HFFc6 (cell line): ENCODE measurements at regions not wholly inside any gene's neighbourhood (a gene's known extent, or its start where the extent isn't known, plus 50 kb on each side); places are given as distances from the start of the nearest gene placed in this dataset.

Experiments
- DNase-seq: peaks from one replicate; pipeline ENCODE4 v3.0.0-alpha.2; 2018
- H3K27ac Mint-ChIP-seq: 2 replicates; pipeline ENCODE4 v1.8.0; 2020; ENCODE audit warnings: mild to moderate bottlenecking, mixed read lengths
- H3K27me3 Mint-ChIP-seq: 2 replicates; pipeline ENCODE4 v1.8.0; 2021; ENCODE audit warnings: mild to moderate bottlenecking, moderate library complexity, mixed read lengths; ENCODE audit not compliant: insufficient read depth
- H3K36me3 Mint-ChIP-seq: 2 replicates; pipeline ENCODE4 v1.8.0; 2021; ENCODE audit warnings: low read depth, mixed read lengths
- H3K4me1 Mint-ChIP-seq: 2 replicates; pipeline ENCODE4 v1.8.0; 2020; ENCODE audit warnings: low read depth, mixed read lengths
- H3K4me3 Mint-ChIP-seq: 2 replicates; pipeline ENCODE4 v1.8.0; 2020; ENCODE audit warnings: mild to moderate bottlenecking, moderate library complexity, mixed read lengths
- H3K9me3 Mint-ChIP-seq: 2 replicates; pipeline ENCODE4 v1.8.0; 2020; ENCODE audit warnings: mild to moderate bottlenecking, mixed read lengths
- TF ChIP-seq, protein P1 (sequence below): fragments of 200-600 bp; sonication (generic); IDR thresholded peaks from 2 replicates; pipeline ENCODE4 v1.5.0; 2021; ENCODE audit warnings: antibody characterized with exemption, mild to moderate bottlenecking

DNA sequence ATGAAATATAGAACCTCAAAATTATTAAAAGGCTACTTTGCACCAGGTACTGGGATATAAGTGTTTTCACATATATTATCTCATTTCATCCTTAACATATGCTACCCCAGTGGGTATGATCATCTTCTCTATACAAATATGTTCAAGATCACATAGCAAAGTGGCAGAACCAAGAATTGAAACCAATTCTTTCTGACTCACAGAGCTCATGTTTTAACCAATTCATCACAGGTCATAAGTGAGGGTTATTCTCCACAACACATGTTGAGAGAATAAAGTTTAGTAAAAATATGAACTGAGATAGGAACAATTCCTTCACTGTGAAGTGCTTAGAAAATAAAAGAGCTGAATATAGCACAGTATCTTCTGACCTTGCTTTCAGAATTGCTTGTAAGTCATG lies 442.9 kb upstream of the RASGEF1B start:
- Mint-ChIP-seq H3K9me3 (peaks cover 17% of the 10 kb centered on the region), H3K27me3 (peaks cover 2% of the 10 kb centered on the region), H3K27ac (no peak overlapping the region), H3K4me1 (no peaks in the 10 kb centered on the region), H3K36me3 (no peaks in the 10 kb centered on the region), H3K4me3 (no peak overlapping the region)
- DNase-seq, result no peak
- TF ChIP-seq, protein P1, sequence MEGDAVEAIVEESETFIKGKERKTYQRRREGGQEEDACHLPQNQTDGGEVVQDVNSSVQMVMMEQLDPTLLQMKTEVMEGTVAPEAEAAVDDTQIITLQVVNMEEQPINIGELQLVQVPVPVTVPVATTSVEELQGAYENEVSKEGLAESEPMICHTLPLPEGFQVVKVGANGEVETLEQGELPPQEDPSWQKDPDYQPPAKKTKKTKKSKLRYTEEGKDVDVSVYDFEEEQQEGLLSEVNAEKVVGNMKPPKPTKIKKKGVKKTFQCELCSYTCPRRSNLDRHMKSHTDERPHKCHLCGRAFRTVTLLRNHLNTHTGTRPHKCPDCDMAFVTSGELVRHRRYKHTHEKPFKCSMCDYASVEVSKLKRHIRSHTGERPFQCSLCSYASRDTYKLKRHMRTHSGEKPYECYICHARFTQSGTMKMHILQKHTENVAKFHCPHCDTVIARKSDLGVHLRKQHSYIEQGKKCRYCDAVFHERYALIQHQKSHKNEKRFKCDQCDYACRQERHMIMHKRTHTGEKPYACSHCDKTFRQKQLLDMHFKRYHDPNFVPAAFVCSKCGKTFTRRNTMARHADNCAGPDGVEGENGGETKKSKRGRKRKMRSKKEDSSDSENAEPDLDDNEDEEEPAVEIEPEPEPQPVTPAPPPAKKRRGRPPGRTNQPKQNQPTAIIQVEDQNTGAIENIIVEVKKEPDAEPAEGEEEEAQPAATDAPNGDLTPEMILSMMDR, result no peak

- H3K36me3 Mint-ChIP-seq, result no peaks in the 10 kb centered on the region
- no peak overlapping the region for H3K4me3 Mint-ChIP-seq
These were observed 441.7 kb upstream of the RASGEF1B start for GRCh38 chr4:81913427-81913879.

GRCh38 chr4:81912376-81913030 lies 440.8 kb upstream of the RASGEF1B start:
- Mint-ChIP-seq H3K4me1 (no peaks in the 10 kb centered on the region), H3K27me3 (peaks cover 2% of the 10 kb centered on the region; the same call in 1 of the 2 replicates)

More at GRCh38 chr4:81913427-81913879, 441.7 kb upstream of the RASGEF1B start:
- TF ChIP-seq, protein P1, result peak; percentile 40; the same call in 1 of the 2 replicates
- Mint-ChIP-seq H3K27me3 (peaks cover 2% of the 10 kb centered on the region; the same call in 1 of the 2 replicates), H3K4me1 (no peaks in the 10 kb centered on the region), H3K9me3 (peaks cover 12% of the 10 kb centered on the region), H3K27ac (no peak overlapping the region)
- no peak for DNase-seq

DNA sequence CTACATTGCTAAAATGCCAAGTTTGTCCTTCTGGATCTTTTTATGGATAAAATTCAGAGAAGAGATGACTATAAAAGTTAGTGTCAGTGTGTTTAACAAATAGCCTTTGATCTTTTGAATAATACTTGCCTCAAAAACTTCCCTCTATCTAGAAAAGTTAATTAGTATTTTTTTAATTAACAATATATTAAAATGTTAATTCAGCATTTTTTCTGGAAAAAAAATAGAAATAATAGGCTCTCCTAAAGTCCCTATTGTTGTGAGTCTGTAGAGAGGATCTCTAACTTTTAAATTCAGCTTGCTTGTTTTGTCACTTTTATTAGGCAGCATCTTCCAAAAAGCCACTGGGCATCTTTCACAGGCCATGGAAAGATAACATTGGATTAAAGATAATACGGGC lies 435.2 kb upstream of the RASGEF1B start:
- Mint-ChIP-seq H3K27ac (no peak overlapping the region), H3K27me3 (no peaks in the 10 kb centered on the region), H3K4me3 (no peak overlapping the region), H3K9me3 (peaks cover 20% of the 10 kb centered on the region), H3K4me1 (no peaks in the 10 kb centered on the region), H3K36me3 (no peaks in the 10 kb centered on the region)
- DNase-seq, result no peak
- TF ChIP-seq, protein P1, result no peak

More at GRCh38 chr4:81912376-81913030, 440.8 kb upstream of the RASGEF1B start:
- TF ChIP-seq, protein P1, result no peak
- no peak for DNase-seq
- Mint-ChIP-seq H3K9me3 (peaks cover 17% of the 10 kb centered on the region), H3K4me3 (no peak overlapping the region), H3K36me3 (no peaks in the 10 kb centered on the region), H3K27ac (no peak overlapping the region)

GRCh38 chr4:81905971-81906370 lies 434.3 kb upstream of the RASGEF1B start:
- TF ChIP-seq, protein P1, result no peak
- Mint-ChIP-seq H3K9me3 (peaks cover 23% of the 10 kb centered on the region), H3K4me1 (no peaks in the 10 kb centered on the region), H3K4me3 (no peak overlapping the region), H3K27ac (no peak overlapping the region), H3K27me3 (no peaks in the 10 kb centered on the region), H3K36me3 (no peaks in the 10 kb centered on the region)
- DNase-seq, result no peak
